GM18505 (cell line): ENCODE measurements at regions not wholly inside any gene's neighbourhood (a gene's known extent, or its start where the extent isn't known, plus 50 kb on each side); places are given as distances from the start of the nearest gene placed in this dataset.
"Not testable (repeated sequence)": the region's sequence is repeated elsewhere in the genome, so short reads cannot be mapped to it uniquely, and the experiment has no call there.

ENCODE experiments used
- ATAC-seq: cut with Tn5 transposase; IDR thresholded peaks from one replicate; pipeline ENCODE4 v1.9.1; 2021; ENCODE audit not compliant: unreplicated experiment
- POLR2A ChIP-seq: IDR thresholded peaks from 4 replicates; pipeline ENCODE4 v1.6.1; 2011; ENCODE audit warnings: borderline replicate concordance; ENCODE audit not compliant: insufficient read depth, insufficient read length; ENCODE audit errors: extremely low read depth

DNA sequence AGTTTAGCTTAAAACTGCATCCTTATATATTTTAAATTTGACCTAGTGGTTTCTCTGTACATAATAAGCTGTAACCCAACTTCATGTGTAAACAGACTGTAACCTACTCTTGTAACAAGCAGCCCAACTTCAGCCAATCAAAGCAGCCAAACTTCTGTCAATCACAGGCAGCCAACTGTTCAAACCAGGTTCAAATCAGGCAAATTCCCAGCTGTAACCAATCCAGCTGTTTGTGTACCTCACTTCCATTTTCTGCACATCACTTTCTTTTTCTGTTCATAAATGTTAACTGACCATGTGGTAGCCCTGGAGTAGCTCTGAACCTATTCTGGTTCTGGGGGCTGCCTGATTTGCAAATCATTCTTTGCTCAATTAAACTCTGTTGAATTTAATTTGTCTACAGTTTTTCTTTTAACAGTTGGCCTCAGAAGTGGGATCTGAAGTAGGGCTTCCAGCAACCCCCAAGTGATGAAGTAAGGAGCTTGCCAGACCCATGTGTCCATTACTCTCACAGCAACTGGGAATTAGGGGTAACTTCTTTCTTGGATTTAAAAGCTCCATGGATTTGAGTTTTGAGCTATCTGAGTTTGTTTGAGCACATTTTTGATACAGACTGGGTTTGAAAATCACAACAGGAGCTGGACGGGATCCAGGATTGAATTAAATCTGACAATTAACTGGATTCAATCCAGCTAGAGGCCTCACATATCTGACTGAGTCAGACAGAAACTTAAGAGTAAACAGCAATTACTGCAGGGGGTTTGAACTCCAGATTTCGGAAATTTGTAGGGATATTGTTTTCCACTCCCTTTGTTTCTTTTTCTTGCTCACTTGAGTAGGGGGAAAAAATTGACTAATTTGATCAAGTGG is 1569.7 kb upstream of the SLC39A10 start:
- no peak for ATAC-seq
- no peak for TF ChIP-seq POLR2A

DNA sequence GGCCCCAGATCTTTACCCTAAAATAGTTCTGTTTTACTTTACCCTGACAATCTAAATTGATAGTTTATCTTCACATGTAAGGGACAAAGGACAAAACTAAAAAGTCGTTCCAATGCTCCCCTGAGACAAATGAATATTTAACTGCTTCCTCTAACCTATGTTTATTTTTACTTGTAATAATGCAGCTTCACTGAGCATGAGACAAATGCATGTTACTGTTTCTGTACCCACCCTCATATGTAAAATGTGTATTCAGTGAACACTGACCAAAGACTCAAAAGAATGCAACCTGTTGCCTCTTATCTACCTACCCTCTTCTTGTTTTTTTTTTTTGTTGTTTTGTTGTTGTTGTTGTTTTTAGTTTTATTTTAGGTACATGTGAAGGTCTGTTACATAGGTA is 1570.9 kb upstream of the SLC39A10 start:
- TF ChIP-seq POLR2A, result no peak
- ATAC-seq, result no peak

DNA sequence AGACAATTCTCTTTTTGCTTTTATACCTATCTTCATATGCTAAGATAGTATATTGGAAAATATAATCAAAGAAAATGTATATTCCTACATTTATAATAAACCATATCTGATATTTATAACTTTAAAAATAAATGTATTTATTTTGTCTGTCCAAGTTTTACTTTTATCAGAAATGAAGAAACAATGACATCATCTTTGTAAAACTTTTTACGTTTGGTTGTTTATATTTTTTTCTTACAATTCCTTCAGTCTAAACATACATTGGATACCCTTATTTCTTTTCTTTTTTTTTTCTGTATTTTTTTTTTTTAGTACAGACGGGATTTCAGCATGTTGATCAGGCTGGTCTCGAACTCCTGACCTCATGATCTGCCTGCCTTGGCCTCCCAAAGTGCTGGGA is 1577.0 kb upstream of the SLC39A10 start:
- ATAC-seq, result no peak

DNA sequence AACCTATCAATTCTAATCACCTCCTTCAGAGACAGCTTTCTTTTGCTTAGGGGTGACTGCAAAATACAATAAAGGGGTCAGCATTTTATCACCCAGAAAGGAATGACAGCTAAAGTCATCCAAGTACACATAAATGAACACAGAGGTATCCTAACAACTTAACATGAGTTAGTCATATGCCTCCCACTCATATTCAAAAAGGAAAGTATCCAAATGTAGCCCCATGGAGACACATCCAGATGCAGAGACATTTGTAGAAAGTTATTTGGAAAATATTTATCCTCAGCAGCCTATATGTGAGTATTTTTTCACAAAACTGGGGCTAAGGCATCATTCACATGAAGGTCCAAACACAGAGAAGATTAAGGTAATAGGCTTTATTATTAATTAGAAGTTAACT is 1579.7 kb upstream of the SLC39A10 start:
- no peak for TF ChIP-seq POLR2A
- no peak for ATAC-seq

More for the DNA sequence above, 1577.0 kb upstream of the SLC39A10 start:
- no peak for TF ChIP-seq POLR2A

- no peak for ATAC-seq
- TF ChIP-seq POLR2A, result no peak
Observed at GRCh38 chr2:194062401-194062800, 1594.6 kb upstream of the SLC39A10 start.

DNA sequence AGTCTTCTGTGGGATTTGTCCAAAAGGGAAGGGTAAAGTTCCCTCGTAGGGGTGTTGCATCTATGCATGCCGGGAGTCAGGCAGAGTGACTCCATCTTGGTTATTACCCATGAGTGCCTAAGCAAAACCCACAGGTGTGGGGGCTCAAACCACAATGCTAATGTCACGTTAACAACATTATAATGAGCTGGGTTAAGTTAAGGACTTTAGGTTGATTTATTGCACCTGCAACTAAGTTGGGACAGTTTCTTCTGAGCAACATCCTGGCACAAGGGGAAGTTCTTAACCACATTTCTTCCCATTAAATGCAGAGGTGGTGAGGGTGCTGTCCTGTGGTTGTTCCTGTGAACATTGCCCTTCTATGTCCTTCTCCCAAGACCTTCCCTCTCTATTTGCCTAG is 1596.8 kb upstream of the SLC39A10 start:
- TF ChIP-seq POLR2A, result no peak
- no peak for ATAC-seq

GRCh38 chr2:194054313-194054712 is 1602.7 kb upstream of the SLC39A10 start:
- no peak for TF ChIP-seq POLR2A
- no peak for ATAC-seq

GRCh38 chr2:194044321-194044720 is 1612.7 kb upstream of the SLC39A10 start:
- ATAC-seq, result no peak
- TF ChIP-seq POLR2A, result no peak

DNA sequence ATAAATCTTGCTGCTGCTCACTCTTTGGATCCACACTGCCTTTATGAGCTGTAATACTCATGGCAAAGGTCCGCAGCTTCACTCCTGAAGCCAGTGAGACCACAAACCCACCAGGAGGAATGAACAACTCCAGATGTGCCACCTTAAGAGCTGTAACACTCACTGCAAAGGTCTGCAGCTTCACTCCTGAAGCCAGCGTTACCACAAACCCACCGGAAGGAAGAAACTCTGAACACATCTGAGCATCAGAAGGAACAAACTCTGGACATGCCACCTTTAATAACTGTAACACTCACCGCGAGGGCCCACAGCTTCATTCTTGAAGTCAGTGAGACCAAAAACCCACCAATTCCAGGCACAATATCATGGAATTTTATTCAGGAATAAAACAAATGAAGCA is 1635.9 kb upstream of the SLC39A10 start:
- ATAC-seq, result not testable (repeated sequence)

- ATAC-seq, result no peak
Observed at GRCh38 chr2:194020155-194020554, 1636.9 kb upstream of the SLC39A10 start.

DNA sequence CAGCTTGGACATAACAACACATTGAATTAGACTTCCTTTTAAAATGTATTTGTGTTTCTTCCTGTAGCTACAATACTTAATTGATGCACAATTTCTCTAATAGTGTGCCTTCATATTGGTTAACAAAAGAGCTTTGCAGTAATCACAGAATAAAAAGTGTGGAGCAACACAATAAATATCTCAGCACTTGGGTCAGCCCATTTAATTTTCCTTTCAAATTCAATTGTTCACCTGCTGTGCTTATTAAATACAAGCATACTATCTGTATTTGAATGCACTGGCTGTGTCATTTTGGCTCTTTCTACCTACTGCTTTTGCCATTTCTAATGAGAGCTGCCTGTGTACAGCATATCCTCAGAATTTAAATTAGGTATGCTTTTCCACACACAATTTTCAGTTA is 1641.3 kb upstream of the SLC39A10 start:
- no peak for TF ChIP-seq POLR2A
- no peak for ATAC-seq

More at GRCh38 chr2:194020155-194020554, 1636.9 kb upstream of the SLC39A10 start:
- no peak for TF ChIP-seq POLR2A

GRCh38 chr2:194014639-194015038 is 1642.4 kb upstream of the SLC39A10 start:
- ATAC-seq, result no peak
- no peak for TF ChIP-seq POLR2A

GRCh38 chr2:194004590-194005206 is 1652.3 kb upstream of the SLC39A10 start:
- ATAC-seq, result no peak

DNA sequence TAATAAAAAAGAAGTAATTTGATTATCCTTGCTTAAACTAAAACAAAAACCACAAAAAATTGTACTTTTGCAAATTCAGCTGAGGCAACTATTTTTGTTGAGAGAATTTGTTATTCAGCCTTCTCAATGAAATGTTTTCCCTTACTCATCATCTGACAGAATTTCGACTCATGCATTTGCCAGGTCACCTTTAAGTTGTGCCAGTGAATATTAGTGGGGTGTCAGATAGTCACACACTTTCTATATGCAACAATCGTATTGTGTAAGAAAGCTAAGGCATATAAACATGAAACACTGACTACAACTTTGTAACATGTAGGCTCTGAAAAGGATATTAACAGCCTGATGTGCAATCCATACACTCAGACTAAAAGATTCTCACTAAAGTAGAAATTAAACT is 1653.1 kb upstream of the SLC39A10 start:
- TF ChIP-seq POLR2A, result no peak
- ATAC-seq, result no peak

More at GRCh38 chr2:194004590-194005206, 1652.3 kb upstream of the SLC39A10 start:
- no peak for TF ChIP-seq POLR2A
